LNCAP (cell line): ENCODE measurements at regions not wholly inside any gene's neighbourhood (a gene's known extent, or its start where the extent isn't known, plus 50 kb on each side); places are given as distances from the start of the nearest gene placed in this dataset.

Experiments used
- CTCF ChIP-seq: fragments of 450-650 bp; IDR thresholded peaks from 2 replicates; pipeline ENCODE4 v1.5.1; 2017; ENCODE audit warnings: mild to moderate bottlenecking

GRCh38 chr18:39199231-39199855, 1633.7 kb upstream of the CELF4 start:
- TF ChIP-seq CTCF: no peak

- TF ChIP-seq CTCF: no peak
Observed at GRCh38 chr18:39198376-39198775, 1632.8 kb upstream of the CELF4 start.

GRCh38 chr18:39191931-39192330, 1626.3 kb upstream of the CELF4 start:
- TF ChIP-seq CTCF: no peak

GRCh38 chr18:39191058-39191457, 1625.5 kb upstream of the CELF4 start:
- no peak for TF ChIP-seq CTCF

- TF ChIP-seq CTCF: no peak
Observed at GRCh38 chr18:39190508-39190907, 1624.9 kb upstream of the CELF4 start.

GRCh38 chr18:39188278-39188677, 1622.7 kb upstream of the CELF4 start:
- TF ChIP-seq CTCF: no peak

- TF ChIP-seq CTCF: no peak
Observed at GRCh38 chr18:39186008-39186407, 1620.4 kb upstream of the CELF4 start.

- TF ChIP-seq CTCF: no peak
Observed at GRCh38 chr18:39184176-39184575, 1618.6 kb upstream of the CELF4 start.
